GM12878 (cell line): ENCODE measurements at regions not wholly inside any gene's neighbourhood (a gene's known extent, or its start where the extent isn't known, plus 50 kb on each side); places are given as distances from the start of the nearest gene placed in this dataset.

Source experiments
- ATAC-seq: fragments of 200-7000 bp; cut with Tn5 transposase; 3 replicates; pipeline ENCODE4 v1.9.1; 2020; ENCODE audit warnings: mild to moderate bottlenecking, moderate library complexity
- BruUV-seq: library from RNA; stranded (reverse); fragments of 400-500 nt; replicated peaks from 2 replicates; lab custom pipeline; 2021; lab: Mats Ljungman, UMichigan
- CTCF ChIA-PET: fragments of 300-600 bp; sonication (Branson Sonifier 250); formaldehyde crosslinking; extraction: SDS; loops from one replicate; lab custom pipeline; 2021; ENCODE audit warnings: inconsistent platforms; lab: Yijun Ruan, JAX
- POLR2A ChIA-PET: fragments of 350-600 bp; formaldehyde crosslinking; extraction: SDS; loops from one replicate; lab custom pipeline; 2021; ENCODE audit warnings: inconsistent platforms; lab: Charles Lee
- RAD21 ChIA-PET: fragments of 300-600 bp; sonication (Branson Sonifier 250); formaldehyde crosslinking; loops from one replicate; lab custom pipeline; 2023; ENCODE audit warnings: antibody characterized with exemption; ENCODE audit not compliant: unreplicated experiment; lab: Charles Lee
- SMC1A ChIA-PET: fragments of 300-600 bp; sonication (Branson Sonifier 250); formaldehyde crosslinking; loops from one replicate; lab custom pipeline; 2023; ENCODE audit not compliant: unreplicated experiment, uncharacterized antibody; lab: Charles Lee
- DNase-seq: peaks from one replicate; pipeline ENCODE4 v3.0.0-alpha.2; 2011; ENCODE audit warnings: low read depth, low spot score
- FAIRE-seq: peaks from 3 replicates; lab custom pipeline; 2011; peaks lifted over from hg19 to GRCh38; lab: Jason Lieb, UNC
- H2AFZ ChIP-seq: 2 replicates; pipeline ENCODE4 v1.6.0; 2011; ENCODE audit warnings: low read depth, low read length, control low read depth; ENCODE audit not compliant: control insufficient read depth
- H3K27ac ChIP-seq: 2 replicates; pipeline ENCODE4 v1.5.1; 2011; ENCODE audit warnings: control low read depth; ENCODE audit not compliant: control insufficient read depth, insufficient read depth
- H3K27me3 ChIP-seq, 2 experiments: replicated peaks in 1 of 2; 2 replicates each; pipeline versions ENCODE4 v1.6.0 to v1.6.1; 2011; ENCODE audit warnings: low read length in 1 of 2; ENCODE audit not compliant: control insufficient read depth in 2 of 2, insufficient read depth in 2 of 2
- H3K36me3 ChIP-seq, 2 experiments: 2 replicates each; pipeline ENCODE4 v1.5.1; 2011; ENCODE audit warnings: low read length in 1 of 2; ENCODE audit not compliant: control insufficient read depth in 2 of 2, insufficient read depth in 2 of 2
- H3K4me1 ChIP-seq: 2 replicates; pipeline ENCODE4 v1.6.1; 2011; ENCODE audit warnings: mild to moderate bottlenecking, low read length, moderate library complexity, mixed read lengths; ENCODE audit not compliant: control insufficient read depth, insufficient read depth
- H3K4me2 ChIP-seq: 2 replicates; pipeline ENCODE4 v1.6.0; 2011; ENCODE audit warnings: control low read depth; ENCODE audit not compliant: control insufficient read depth, insufficient read depth
- H3K4me3 ChIP-seq: fragments of 200-600 bp; sonication (generic); 2 replicates; pipeline ENCODE4 v1.5.1; 2016
- H3K79me2 ChIP-seq: 2 replicates; pipeline ENCODE4 v1.6.0; 2011; ENCODE audit warnings: low read length; ENCODE audit not compliant: control insufficient read depth, insufficient read depth
- H3K9ac ChIP-seq: 2 replicates; pipeline ENCODE4 v1.8.0; 2011; ENCODE audit warnings: low read length, control low read depth, mixed read lengths; ENCODE audit not compliant: control insufficient read depth, insufficient read depth
- H3K9me3 ChIP-seq: replicated peaks from 3 replicates; pipeline ENCODE4 v1.5.1; 2011; ENCODE audit warnings: mild to moderate bottlenecking, low read length; ENCODE audit not compliant: control insufficient read depth, insufficient read depth
- H4K20me1 ChIP-seq: 2 replicates; pipeline ENCODE4 v1.6.0; 2011; ENCODE audit not compliant: control insufficient read depth, insufficient read depth
- BCL11A ChIP-seq: IDR thresholded peaks from 2 replicates; pipeline ENCODE4 v1.6.1; 2011; ENCODE audit warnings: low read depth, low read length
- NR2F1 ChIP-seq: fragments of 450-650 bp; conservative IDR thresholded peaks from 2 replicates; pipeline ENCODE4 v1.6.1; 2017; ENCODE audit warnings: mild to moderate bottlenecking
- RCOR1 ChIP-seq: conservative IDR thresholded peaks from 2 replicates; pipeline ENCODE4 v1.6.1; 2012; ENCODE audit warnings: low read depth, low read length, improper control_type of control experiment
- SRF ChIP-seq, 2 experiments: IDR thresholded peaks; 2 replicates each; pipeline ENCODE4 v1.6.1; 2011; ENCODE audit warnings: low read depth in 2 of 2, low read length in 2 of 2, mild to moderate bottlenecking in 1 of 2, moderate library complexity in 1 of 2
- YBX1 ChIP-seq: fragments of 450-650 bp; IDR thresholded peaks from 2 replicates; pipeline ENCODE4 v1.6.1; 2016; ENCODE audit warnings: antibody characterized with exemption
- ZNF384 ChIP-seq: IDR thresholded peaks from 2 replicates; pipeline ENCODE4 v1.6.1; 2012; ENCODE audit warnings: low read depth, mild to moderate bottlenecking, low read length, improper control_type of control experiment, borderline replicate concordance
- WGBS: methylation state at CpG from one replicate; pipeline ENCODE4 v1.1.6; 2016; ENCODE audit warnings: low lambda C conversion rate; ENCODE audit not compliant: insufficient replicate concordance, insufficient coverage; ENCODE audit errors: missing lambda C conversion rate; 5-methylcytosine and 5-hydroxymethylcytosine counted together
- in situ Hi-C: fragments of 300-500 bp; cut with MboI; formaldehyde crosslinking; loops from 9 replicates; pipeline ENCODE4 v1.14.3; 2018; ENCODE audit warnings: mixed read lengths
- intact Hi-C: fragments of 100-400 bp; cut with micrococcal nuclease; formaldehyde crosslinking; loops from one replicate; pipeline ENCODE4 v1.14.2; 2022; ENCODE audit not compliant: unreplicated experiment
- TF ChIP-seq, protein P1 (sequence below): fragments of 150-350 bp; IDR thresholded peaks from 2 replicates; pipeline ENCODE4 v1.6.1; 2014; ENCODE audit warnings: mild to moderate bottlenecking, low read depth, low read length
- TF ChIP-seq, protein P2 (sequence below): fragments of 450-650 bp; IDR thresholded peaks from 2 replicates; pipeline ENCODE4 v1.6.1; 2014; ENCODE audit warnings: mild to moderate bottlenecking

GRCh38 chr13:73177916-73178565 is 119.2 kb downstream of the KLF5 start:
- ChIA-PET SMC1A (no interaction called here), RAD21 (no interaction called here), POLR2A (no interaction called here), CTCF (no interaction called here)
- no peaks in the 10 kb centered on the region for H3K4me1 ChIP-seq
- intact Hi-C loops, result no loop called here
- in situ Hi-C loops, result no loop called here
- FAIRE-seq, result no peak
- no TSS peak for BruUV-seq
- no peaks in the 10 kb centered on the region; a peak in 1 of 4 replicates for H3K27me3 ChIP-seq
- ATAC-seq, result no peak
- no peak overlapping the region for H2AFZ ChIP-seq
- H3K36me3 ChIP-seq, result no peaks in the 10 kb centered on the region
- no peak overlapping the region for H3K4me2 ChIP-seq
- H3K27ac ChIP-seq, result no peak overlapping the region
- H4K20me1 ChIP-seq, result no peaks in the 10 kb centered on the region
- H3K9ac ChIP-seq, result no peak overlapping the region
- H3K9me3 ChIP-seq, result no peaks in the 10 kb centered on the region
- H3K4me3 ChIP-seq, result no peak overlapping the region
- no peaks in the 10 kb centered on the region for H3K79me2 ChIP-seq
- TF ChIP-seq NR2F1, result no peak
- 33% methylated on average over 3 of the region's 3 CpGs for WGBS
- no peak for DNase-seq

GRCh38 chr13:73177017-73177416 is 118.2 kb downstream of the KLF5 start:
- WGBS, result 0% methylated on average over 1 of the region's 1 CpG
- no peaks in the 10 kb centered on the region for H3K36me3 ChIP-seq
- POLR2A ChIA-PET, result no interaction called here
- ATAC-seq (no peak), DNase-seq (no peak), FAIRE-seq (no peak)
- no peak overlapping the region for H3K9ac ChIP-seq
- H3K9me3 ChIP-seq, result no peaks in the 10 kb centered on the region
- H3K79me2 ChIP-seq, result no peaks in the 10 kb centered on the region
- H2AFZ ChIP-seq, result no peak overlapping the region
- no TSS peak for BruUV-seq
- no peak overlapping the region for H3K4me2 ChIP-seq
- SMC1A ChIA-PET, result no interaction called here
- no peaks in the 10 kb centered on the region for H3K4me1 ChIP-seq
- H4K20me1 ChIP-seq, result no peaks in the 10 kb centered on the region
- RAD21 ChIA-PET, result no interaction called here
- in situ Hi-C loops, result no loop called here
- TF ChIP-seq YBX1, result no peak
- TF ChIP-seq, protein P1, sequence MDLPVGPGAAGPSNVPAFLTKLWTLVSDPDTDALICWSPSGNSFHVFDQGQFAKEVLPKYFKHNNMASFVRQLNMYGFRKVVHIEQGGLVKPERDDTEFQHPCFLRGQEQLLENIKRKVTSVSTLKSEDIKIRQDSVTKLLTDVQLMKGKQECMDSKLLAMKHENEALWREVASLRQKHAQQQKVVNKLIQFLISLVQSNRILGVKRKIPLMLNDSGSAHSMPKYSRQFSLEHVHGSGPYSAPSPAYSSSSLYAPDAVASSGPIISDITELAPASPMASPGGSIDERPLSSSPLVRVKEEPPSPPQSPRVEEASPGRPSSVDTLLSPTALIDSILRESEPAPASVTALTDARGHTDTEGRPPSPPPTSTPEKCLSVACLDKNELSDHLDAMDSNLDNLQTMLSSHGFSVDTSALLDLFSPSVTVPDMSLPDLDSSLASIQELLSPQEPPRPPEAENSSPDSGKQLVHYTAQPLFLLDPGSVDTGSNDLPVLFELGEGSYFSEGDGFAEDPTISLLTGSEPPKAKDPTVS, result no peak
- no peak for TF ChIP-seq BCL11A
- TF ChIP-seq RCOR1, result no peak
- TF ChIP-seq ZNF384, result no peak
- TF ChIP-seq, protein P2, sequence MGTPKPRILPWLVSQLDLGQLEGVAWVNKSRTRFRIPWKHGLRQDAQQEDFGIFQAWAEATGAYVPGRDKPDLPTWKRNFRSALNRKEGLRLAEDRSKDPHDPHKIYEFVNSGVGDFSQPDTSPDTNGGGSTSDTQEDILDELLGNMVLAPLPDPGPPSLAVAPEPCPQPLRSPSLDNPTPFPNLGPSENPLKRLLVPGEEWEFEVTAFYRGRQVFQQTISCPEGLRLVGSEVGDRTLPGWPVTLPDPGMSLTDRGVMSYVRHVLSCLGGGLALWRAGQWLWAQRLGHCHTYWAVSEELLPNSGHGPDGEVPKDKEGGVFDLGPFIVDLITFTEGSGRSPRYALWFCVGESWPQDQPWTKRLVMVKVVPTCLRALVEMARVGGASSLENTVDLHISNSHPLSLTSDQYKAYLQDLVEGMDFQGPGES, result no peak
- no peak for TF ChIP-seq SRF (IDR thresholded peaks at IDR 0.05; ENCODE audit: low read depth in 2 of 2, low read length in 2 of 2)
- no peak overlapping the region for H3K27ac ChIP-seq
- no peak overlapping the region for H3K4me3 ChIP-seq
- H3K27me3 ChIP-seq, result no peaks in the 10 kb centered on the region; a peak in 1 of 4 replicates
- CTCF ChIA-PET, result no interaction called here
- intact Hi-C loops, result no loop called here
